Heart left ventricle (tissue), 16 donors: ENCODE measurements at regions not wholly inside any gene's neighbourhood (a gene's known extent, or its start where the extent isn't known, plus 50 kb on each side); places are given as distances from the start of the nearest gene placed in this dataset.
A peak's percentile ranks its signal among the peaks of the same experiment; 100 is the strongest.

Experiments used
- ATAC-seq, 4 donors: fragments of 200-7000 bp; cut with Tn5 transposase; one replicate each; pipeline ENCODE4 v1.9.1; 2020 to 2022; ENCODE audit warnings: moderate library complexity in 4 of 4, mild to moderate bottlenecking in 3 of 4, moderate number of reproducible peaks in 1 of 4
- DNase-seq, 5 donors: peaks; one replicate each; pipeline ENCODE4 v3.0.0-alpha.2; 2020
- H3K27ac ChIP-seq, 12 donors: fragments of 200-600 bp; sonication (generic) in 4 of 12; one replicate each; pipeline versions ENCODE4 v1.5.0 to v1.8.0; 2016 to 2022; ENCODE audit warnings: mild to moderate bottlenecking in 2 of 12
- H3K27me3 ChIP-seq, 9 donors: fragments of 200-600 bp; sonication (generic) in 2 of 9; one replicate each; pipeline versions ENCODE4 v1.5.1 to v1.8.0; 2016 to 2022; ENCODE audit warnings: mild to moderate bottlenecking in 3 of 9
- H3K36me3 ChIP-seq, 9 donors: fragments of 200-600 bp; sonication (generic) in 2 of 9; one replicate each; pipeline versions ENCODE4 v1.5.0 to v1.8.0; 2018 to 2022; ENCODE audit warnings: mild to moderate bottlenecking in 2 of 9
- H3K4me1 ChIP-seq, 12 donors: fragments of 200-600 bp; sonication (generic) in 4 of 12; one replicate each; pipeline versions ENCODE4 v1.5.0 to v1.8.0; 2016 to 2022; ENCODE audit warnings: mild to moderate bottlenecking in 3 of 12
- H3K4me3 ChIP-seq, 12 donors: fragments of 200-600 bp; sonication (generic) in 4 of 12; one replicate each; pipeline versions ENCODE4 v1.5.0 to v1.8.0; 2017 to 2022; ENCODE audit warnings: mild to moderate bottlenecking in 9 of 12, moderate library complexity in 4 of 12
- H3K9me3 ChIP-seq, 12 donors: fragments of 200-600 bp; sonication (generic) in 4 of 12; one replicate each; pipeline versions ENCODE4 v1.5.0 to v1.8.0; 2016 to 2022; ENCODE audit warnings: mild to moderate bottlenecking in 1 of 12
- POLR2A ChIP-seq, 2 donors: fragments of 450-650 bp; IDR thresholded peaks; one replicate each; pipeline ENCODE4 v1.6.1; 2017; ENCODE audit warnings: antibody characterized with exemption in 2 of 2, mild to moderate bottlenecking in 2 of 2, moderate library complexity in 2 of 2
- WGBS, 4 donors: extraction: QIAGEN DNeasy Blood & Tissue Kit in 2 of 4; methylation state at CpG; one replicate each; pipeline versions ENCODE4 v1.1.5 to v1.1.7; 2013 to 2018; 5-methylcytosine and 5-hydroxymethylcytosine counted together
- intact Hi-C, 10 donors: fragments of 100-400 bp; cut with DNase I; formaldehyde crosslinking; loops; one replicate each; pipeline versions ENCODE4 v1.11.1 to v1.14.2; 2022
- TF ChIP-seq, protein P1 (sequence below), 12 donors: fragments of 200-600 bp; sonication (generic) in 4 of 12; IDR thresholded peaks; one replicate each; pipeline versions ENCODE4 v1.5.0 to v1.8.0; 2018 to 2022; ENCODE audit warnings: antibody characterized with exemption in 12 of 12, mild to moderate bottlenecking in 5 of 12
- donor health status: ischemic (EF 13 %, LVEDD 7.1; RV severe dilation, severe dysfunction).
- donor health status: healthy with polysubstance abuse.
- donor health status: DM: no; HTN: yes; CAD: no.
- donor health status: DM: no; HTN: no; CAD: no.
- donor health status: ischemic (EF 25% LVEDD 6.9; RV normal size, moderate dysfunction).
- donor health status: ischemic (EF 25% LVEDD 5.7; RV mildly dilated, moderate dysfunction).
- donor health status: healthy.
- donor health status: DM: yes; HTN: yes; CAD: no.
- donor health status: ischemic (EF 35%, LVEDD 5.7; RV mildly dilated, moderate dysfunction).
- donor health status: nonischemic (EF 11% LVEDD 7.7; RV severe dilation, severe dysfunction).
- donor health status: DM: yes; HTN: yes; CAD: no.
- donor health status: PGD.
- donor health status: ischemic (EF 29% LVEDD 5.4; RV normal size, mild dysfunction).
- donor health status: nonischemic (EF 23%, LVEDD 6.1; RV moderate dilation, normal function).

DNA sequence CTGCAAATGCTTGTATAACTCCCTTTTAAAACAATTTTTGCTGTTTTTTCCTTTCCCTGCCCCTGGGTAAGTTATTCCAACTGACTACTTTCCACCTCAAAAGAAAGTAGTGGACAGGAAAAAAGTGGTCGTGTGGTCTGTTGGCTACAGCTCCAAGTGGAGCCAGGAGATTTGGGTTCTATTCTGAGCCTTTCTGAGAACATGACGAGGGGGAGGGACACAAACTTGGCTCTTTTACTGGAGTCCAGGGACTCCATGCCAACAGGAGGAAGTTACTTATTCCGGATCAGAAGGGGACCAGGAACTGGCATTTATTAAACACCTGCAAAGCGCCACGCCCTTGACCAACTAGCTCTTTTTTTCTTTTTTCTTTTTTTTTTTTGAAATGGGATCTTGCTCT lies 79.0 kb upstream of the CAPZB start:
- peak overlapping the region in 5 of 12 donors; percentile 31 to 46 (median 44) for H3K4me3 ChIP-seq
- intact Hi-C loops = loop anchor here in 3 of 10 donors (5.0 to 10.0 kb wide), 4 partner anchors 50 to 80 kb away; partner anchors contain the start of gene NBL1 (in 1 of the 3)
- 53 to 64% (median 60%) methylated on average over 5 of the region's 5 CpGs for WGBS, 4 donors
- no peaks in the 10 kb centered on the region for H3K36me3 ChIP-seq
- peak in 1 of 4 donors; percentile 41 for ATAC-seq
- TF ChIP-seq POLR2A (IDR thresholded peaks at IDR 0.05) = no peak
- TF ChIP-seq, protein P1, sequence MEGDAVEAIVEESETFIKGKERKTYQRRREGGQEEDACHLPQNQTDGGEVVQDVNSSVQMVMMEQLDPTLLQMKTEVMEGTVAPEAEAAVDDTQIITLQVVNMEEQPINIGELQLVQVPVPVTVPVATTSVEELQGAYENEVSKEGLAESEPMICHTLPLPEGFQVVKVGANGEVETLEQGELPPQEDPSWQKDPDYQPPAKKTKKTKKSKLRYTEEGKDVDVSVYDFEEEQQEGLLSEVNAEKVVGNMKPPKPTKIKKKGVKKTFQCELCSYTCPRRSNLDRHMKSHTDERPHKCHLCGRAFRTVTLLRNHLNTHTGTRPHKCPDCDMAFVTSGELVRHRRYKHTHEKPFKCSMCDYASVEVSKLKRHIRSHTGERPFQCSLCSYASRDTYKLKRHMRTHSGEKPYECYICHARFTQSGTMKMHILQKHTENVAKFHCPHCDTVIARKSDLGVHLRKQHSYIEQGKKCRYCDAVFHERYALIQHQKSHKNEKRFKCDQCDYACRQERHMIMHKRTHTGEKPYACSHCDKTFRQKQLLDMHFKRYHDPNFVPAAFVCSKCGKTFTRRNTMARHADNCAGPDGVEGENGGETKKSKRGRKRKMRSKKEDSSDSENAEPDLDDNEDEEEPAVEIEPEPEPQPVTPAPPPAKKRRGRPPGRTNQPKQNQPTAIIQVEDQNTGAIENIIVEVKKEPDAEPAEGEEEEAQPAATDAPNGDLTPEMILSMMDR (IDR thresholded peaks at IDR 0.05) = no peak
- peaks cover 3 to 30% (median 16%) of the 10 kb centered on the region in 12 donors for H3K4me1 ChIP-seq
- H3K9me3 ChIP-seq = no peaks in the 10 kb centered on the region
- H3K27ac ChIP-seq = peak overlapping the region; percentile 29 to 89 (median 80)
- H3K27me3 ChIP-seq = no peaks in the 10 kb centered on the region
- DNase-seq = peak in 2 of 5 donors; percentile 28 to 38

DNA sequence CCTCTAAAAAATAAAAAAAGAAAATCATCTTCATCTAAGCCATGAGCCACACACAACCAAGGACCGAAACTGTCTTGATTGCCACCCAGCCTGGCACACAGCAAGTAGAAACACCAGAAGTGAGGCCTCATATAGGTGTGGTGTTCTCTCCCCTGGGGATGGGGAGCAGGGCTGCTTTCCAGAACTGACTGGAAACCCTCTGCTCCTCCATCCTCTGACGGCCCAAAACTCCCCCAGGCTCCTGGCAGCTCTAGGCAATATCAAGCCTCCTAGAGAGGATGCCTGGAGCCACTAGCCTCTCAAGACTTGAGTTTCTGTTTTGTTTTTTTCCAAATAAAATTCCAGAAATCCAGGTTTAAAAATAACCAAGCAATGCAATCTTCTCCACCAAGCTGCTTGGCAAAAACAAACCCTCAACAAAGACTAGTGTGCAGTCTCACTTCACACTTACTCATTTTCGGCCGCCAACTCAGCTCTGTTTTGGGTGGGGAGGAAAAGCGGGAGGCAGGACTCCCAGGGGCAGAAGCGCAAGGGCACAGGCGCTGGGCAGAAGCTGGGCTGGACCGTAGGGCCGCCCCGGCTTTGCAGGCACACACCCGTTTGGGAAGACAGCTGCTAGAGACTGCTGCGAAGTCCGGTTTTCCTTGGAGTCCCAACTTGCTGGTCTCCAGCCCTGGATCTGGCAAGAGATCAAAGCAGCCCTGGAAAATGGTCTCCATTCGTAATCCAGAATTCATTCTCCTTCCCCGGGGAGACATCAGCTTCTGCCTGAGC lies 78.2 kb upstream of the CAPZB start:
- Histone ChIP-seq H3K4me1 (peaks cover 3 to 30% (median 16%) of the 10 kb centered on the region in 12 donors), H3K36me3 (no peaks in the 10 kb centered on the region), H3K27me3 (no peaks in the 10 kb centered on the region), H3K9me3 (no peaks in the 10 kb centered on the region), H3K27ac (peak overlapping the region; percentile 29 to 89 (median 80)), H3K4me3 (peak overlapping the region in 10 of 12 donors; percentile 6 to 48 (median 41))
- WGBS, 4 donors = 12 to 31% (median 20%) methylated on average over 15 of the region's 15 CpGs
- TF ChIP-seq, protein P1 (IDR thresholded peaks at IDR 0.05) = no peak
- TF ChIP-seq POLR2A (IDR thresholded peaks at IDR 0.05) = peak in 1 of 2 donors; percentile 26
- peak; percentile 83 to 88 (median 86) for ATAC-seq
- intact Hi-C loops = loop anchor here in 3 of 10 donors (5.0 to 10.0 kb wide), 4 partner anchors 49 to 81 kb away; partner anchors contain the start of gene NBL1 (in 1 of the 3)
- peak; percentile 69 to 86 (median 81) for DNase-seq

DNA sequence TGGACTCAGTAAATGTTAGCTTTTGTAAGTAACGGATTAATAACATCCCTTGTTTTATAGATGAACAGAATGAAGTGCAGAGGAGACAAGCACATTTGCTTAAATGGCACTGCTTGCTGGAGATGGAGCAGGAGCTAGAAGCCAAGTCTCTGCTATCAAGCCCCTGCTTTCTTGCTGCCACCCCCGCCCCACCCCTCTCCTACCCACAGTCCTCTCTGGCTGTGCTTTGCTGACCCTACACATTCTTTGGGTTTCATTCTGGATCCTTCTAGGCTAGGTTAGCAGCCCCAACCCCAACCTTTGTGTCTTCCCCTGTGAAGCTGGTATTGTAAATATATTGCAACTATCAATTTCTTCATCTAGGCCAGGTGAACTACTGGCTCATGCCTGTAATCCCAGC lies 77.5 kb upstream of the CAPZB start:
- no peaks in the 10 kb centered on the region for H3K36me3 ChIP-seq
- peak overlapping the region in 11 of 12 donors; percentile 45 to 89 (median 81) for H3K27ac ChIP-seq
- no peaks in the 10 kb centered on the region for H3K9me3 ChIP-seq
- TF ChIP-seq, protein P1 (IDR thresholded peaks at IDR 0.05) = no peak
- no peak for TF ChIP-seq POLR2A (IDR thresholded peaks at IDR 0.05)
- DNase-seq (no peak), ATAC-seq (no peak)
- H3K4me3 ChIP-seq = no peak overlapping the region
- intact Hi-C loops = loop anchor here in 3 of 10 donors (5.0 to 10.0 kb wide), 4 partner anchors 48 to 82 kb away; partner anchors contain the start of gene NBL1 (in 1 of the 3)
- H3K4me1 ChIP-seq = peaks cover 3 to 30% (median 16%) of the 10 kb centered on the region in 12 donors
- H3K27me3 ChIP-seq = no peaks in the 10 kb centered on the region
- WGBS, 4 donors = 91 to 97% (median 94%) methylated on average over 2 of the region's 2 CpGs

DNA sequence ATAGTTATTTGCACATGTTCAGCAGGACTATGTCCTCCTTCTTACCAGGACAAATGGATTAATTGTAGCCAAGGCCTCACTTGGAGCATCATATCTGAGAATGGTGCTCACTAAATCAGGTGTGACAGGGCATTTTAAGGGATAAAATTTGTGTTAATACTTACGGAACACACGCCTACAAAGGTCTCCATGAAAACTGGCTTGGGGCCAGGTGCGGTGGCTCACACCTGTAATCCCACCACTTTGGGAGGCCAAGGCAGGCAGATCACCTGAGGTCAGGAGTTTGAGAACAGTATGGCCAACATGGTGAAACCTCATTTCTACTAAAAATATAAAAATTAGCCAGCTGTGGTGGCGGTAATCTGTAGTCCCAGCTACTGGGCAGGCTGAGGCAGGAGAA lies 75.1 kb upstream of the CAPZB start:
- H3K9me3 ChIP-seq = no peaks in the 10 kb centered on the region
- no peak for ATAC-seq
- TF ChIP-seq POLR2A (IDR thresholded peaks at IDR 0.05) = no peak
- TF ChIP-seq, protein P1 (IDR thresholded peaks at IDR 0.05) = no peak
- no peaks in the 10 kb centered on the region for H3K27me3 ChIP-seq
- 86 to 100% (median 97%) methylated on average over 4 of the region's 4 CpGs for WGBS, 4 donors
- no peak for DNase-seq
- peaks cover 3 to 30% (median 16%) of the 10 kb centered on the region in 12 donors for H3K4me1 ChIP-seq
- intact Hi-C loops = loop anchor here in 3 of 10 donors (5.0 to 10.0 kb wide), 4 partner anchors 46 to 84 kb away; partner anchors contain the start of gene NBL1 (in 1 of the 3)
- H3K36me3 ChIP-seq = no peaks in the 10 kb centered on the region
- no peak overlapping the region for H3K4me3 ChIP-seq
- H3K27ac ChIP-seq = no peak overlapping the region
